OCI-LY1 (cell line): ENCODE measurements at regions not wholly inside any gene's neighbourhood (a gene's known extent, or its start where the extent isn't known, plus 50 kb on each side); places are given as distances from the start of the nearest gene placed in this dataset.

Experiments
- EZH2 ChIP-seq: fragments of 200-600 bp; sonication (generic), shearing (Covaris generic); IDR thresholded peaks from 2 replicates; pipeline ENCODE4 v1.8.0; 2017; ENCODE audit warnings: borderline replicate concordance, mixed run types, mild to moderate bottlenecking, antibody characterized with exemption, low read length, moderate library complexity, mixed read lengths
- TF ChIP-seq, protein P1 (sequence below): fragments of 200-600 bp; sonication (generic), shearing (Covaris generic); IDR thresholded peaks from 2 replicates; pipeline ENCODE4 v1.5.1; 2017; ENCODE audit warnings: mild to moderate bottlenecking, antibody characterized with exemption, low read length, moderate library complexity, mixed read lengths

DNA sequence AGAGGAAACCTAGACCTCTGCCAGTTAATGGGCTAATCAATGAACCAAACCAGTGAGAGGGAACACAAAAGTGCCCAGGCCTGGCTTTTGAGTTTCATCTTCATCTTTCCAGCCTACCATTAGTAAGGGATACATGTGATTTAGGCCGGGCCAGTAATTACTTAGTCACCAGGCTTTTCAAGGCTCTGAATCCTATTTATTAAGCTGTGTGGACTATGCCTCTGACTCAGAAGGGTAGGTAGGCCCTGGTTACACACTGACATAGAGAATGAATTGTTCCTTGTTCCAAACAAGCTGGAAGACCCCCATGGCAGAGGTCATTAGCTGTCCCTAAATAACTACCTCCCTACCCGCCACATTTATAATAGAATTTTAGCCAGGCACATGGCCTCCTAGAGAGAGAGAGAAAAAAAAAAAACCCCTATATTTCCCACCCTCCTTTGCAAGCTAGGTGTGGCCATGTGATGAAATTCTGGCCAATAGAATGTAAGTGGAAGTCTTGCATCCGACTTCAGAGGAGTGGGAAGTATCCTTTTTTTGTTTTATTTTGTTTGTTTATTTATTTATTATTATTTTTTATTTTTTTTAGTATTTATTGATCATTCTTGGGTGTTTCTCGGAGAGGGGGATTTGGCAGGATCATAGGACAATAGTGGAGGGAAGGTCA, 112.3 kb upstream of the BCOR start:
- TF ChIP-seq, protein P1, sequence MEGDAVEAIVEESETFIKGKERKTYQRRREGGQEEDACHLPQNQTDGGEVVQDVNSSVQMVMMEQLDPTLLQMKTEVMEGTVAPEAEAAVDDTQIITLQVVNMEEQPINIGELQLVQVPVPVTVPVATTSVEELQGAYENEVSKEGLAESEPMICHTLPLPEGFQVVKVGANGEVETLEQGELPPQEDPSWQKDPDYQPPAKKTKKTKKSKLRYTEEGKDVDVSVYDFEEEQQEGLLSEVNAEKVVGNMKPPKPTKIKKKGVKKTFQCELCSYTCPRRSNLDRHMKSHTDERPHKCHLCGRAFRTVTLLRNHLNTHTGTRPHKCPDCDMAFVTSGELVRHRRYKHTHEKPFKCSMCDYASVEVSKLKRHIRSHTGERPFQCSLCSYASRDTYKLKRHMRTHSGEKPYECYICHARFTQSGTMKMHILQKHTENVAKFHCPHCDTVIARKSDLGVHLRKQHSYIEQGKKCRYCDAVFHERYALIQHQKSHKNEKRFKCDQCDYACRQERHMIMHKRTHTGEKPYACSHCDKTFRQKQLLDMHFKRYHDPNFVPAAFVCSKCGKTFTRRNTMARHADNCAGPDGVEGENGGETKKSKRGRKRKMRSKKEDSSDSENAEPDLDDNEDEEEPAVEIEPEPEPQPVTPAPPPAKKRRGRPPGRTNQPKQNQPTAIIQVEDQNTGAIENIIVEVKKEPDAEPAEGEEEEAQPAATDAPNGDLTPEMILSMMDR, result no peak
- TF ChIP-seq EZH2, result no peak
